ENCODE measurements at regions not wholly inside any gene's neighbourhood (a gene's known extent, or its start where the extent isn't known, plus 50 kb on each side); places are given as distances from the start of the nearest gene placed in this dataset.

- TF ChIP-seq, protein P1, sequence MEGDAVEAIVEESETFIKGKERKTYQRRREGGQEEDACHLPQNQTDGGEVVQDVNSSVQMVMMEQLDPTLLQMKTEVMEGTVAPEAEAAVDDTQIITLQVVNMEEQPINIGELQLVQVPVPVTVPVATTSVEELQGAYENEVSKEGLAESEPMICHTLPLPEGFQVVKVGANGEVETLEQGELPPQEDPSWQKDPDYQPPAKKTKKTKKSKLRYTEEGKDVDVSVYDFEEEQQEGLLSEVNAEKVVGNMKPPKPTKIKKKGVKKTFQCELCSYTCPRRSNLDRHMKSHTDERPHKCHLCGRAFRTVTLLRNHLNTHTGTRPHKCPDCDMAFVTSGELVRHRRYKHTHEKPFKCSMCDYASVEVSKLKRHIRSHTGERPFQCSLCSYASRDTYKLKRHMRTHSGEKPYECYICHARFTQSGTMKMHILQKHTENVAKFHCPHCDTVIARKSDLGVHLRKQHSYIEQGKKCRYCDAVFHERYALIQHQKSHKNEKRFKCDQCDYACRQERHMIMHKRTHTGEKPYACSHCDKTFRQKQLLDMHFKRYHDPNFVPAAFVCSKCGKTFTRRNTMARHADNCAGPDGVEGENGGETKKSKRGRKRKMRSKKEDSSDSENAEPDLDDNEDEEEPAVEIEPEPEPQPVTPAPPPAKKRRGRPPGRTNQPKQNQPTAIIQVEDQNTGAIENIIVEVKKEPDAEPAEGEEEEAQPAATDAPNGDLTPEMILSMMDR (IDR thresholded peaks at IDR 0.05) = no peak
- no peak for TF ChIP-seq POLR2A (IDR thresholded peaks at IDR 0.05)
Measured at GRCh38 chr13:34513526-34513925, 428.5 kb upstream of the NBEA start.

Measured in heart left ventricle (tissue), 13 donors.